CD8-positive, alpha-beta memory T cell (primary cell): ENCODE measurements at regions not wholly inside any gene's neighbourhood (a gene's known extent, or its start where the extent isn't known, plus 50 kb on each side); places are given as distances from the start of the nearest gene placed in this dataset.

Experiments
- CTCF ChIA-PET: fragments of 350-600 bp; sonication (Branson Sonifier 250); formaldehyde crosslinking; loops from one replicate; lab custom pipeline; 2021; ENCODE audit warnings: antibody characterized with exemption; lab: Charles Lee
- POLR2A ChIA-PET: fragments of 350-600 bp; sonication (Branson Sonifier 250); formaldehyde crosslinking; loops from one replicate; lab custom pipeline; 2021; ENCODE audit warnings: antibody characterized with exemption; lab: Charles Lee
- DNase-seq, 5 donors: peaks; one replicate each; pipeline versions ENCODE4 v3.0.0 to v3.0.0-alpha.2; 2020 to 2022; ENCODE audit warnings: mixed read lengths in 1 of 5
- H3K27ac ChIP-seq: one replicate; pipeline ENCODE4 v1.7.0; 2013; ENCODE audit warnings: low read depth, mild to moderate bottlenecking, low read length, moderate library complexity
- H3K27me3 ChIP-seq: 2 replicates; pipeline ENCODE4 v1.7.0; 2013; ENCODE audit warnings: low read length, mild to moderate bottlenecking; ENCODE audit not compliant: insufficient read depth, poor library complexity, severe bottlenecking
- H3K36me3 ChIP-seq: 2 replicates; pipeline ENCODE4 v1.7.0; 2013; ENCODE audit warnings: mild to moderate bottlenecking, low read length, moderate library complexity; ENCODE audit not compliant: insufficient read depth
- H3K4me1 ChIP-seq: 2 replicates; pipeline ENCODE4 v1.7.0; 2013; ENCODE audit warnings: mild to moderate bottlenecking, low read length, moderate library complexity; ENCODE audit not compliant: insufficient read depth
- H3K4me3 ChIP-seq: 2 replicates; pipeline ENCODE4 v1.7.0; 2013; ENCODE audit warnings: mild to moderate bottlenecking, low read length
- H3K9me3 ChIP-seq: 2 replicates; pipeline ENCODE4 v1.7.0; 2013; ENCODE audit warnings: mild to moderate bottlenecking, low read length
- H3K27ac Mint-ChIP-seq, 8 donors: one replicate each; pipeline ENCODE4 v1.8.0; 2020 to 2021; ENCODE audit warnings: mixed read lengths in 8 of 8, mild to moderate bottlenecking in 6 of 8, inconsistent platforms in 3 of 8, moderate library complexity in 3 of 8
- H3K27me3 Mint-ChIP-seq, 2 donors: one replicate each; pipeline ENCODE4 v1.8.0; 2020 to 2021; ENCODE audit warnings: mixed read lengths in 2 of 2, mild to moderate bottlenecking in 1 of 2, moderate library complexity in 1 of 2
- H3K36me3 Mint-ChIP-seq, 3 donors: one replicate each; pipeline ENCODE4 v1.8.0; 2020 to 2021; ENCODE audit warnings: mixed read lengths in 3 of 3, inconsistent platforms in 1 of 3, mild to moderate bottlenecking in 1 of 3
- H3K4me1 Mint-ChIP-seq, 3 donors: one replicate each; pipeline ENCODE4 v1.8.0; 2020 to 2021; ENCODE audit warnings: mixed read lengths in 3 of 3, inconsistent platforms in 1 of 3, mild to moderate bottlenecking in 1 of 3
- H3K4me3 Mint-ChIP-seq, 7 donors: one replicate each; pipeline ENCODE4 v1.8.0; 2020 to 2021; ENCODE audit warnings: mixed read lengths in 7 of 7, mild to moderate bottlenecking in 6 of 7, moderate library complexity in 4 of 7, inconsistent platforms in 2 of 7
- H3K9me3 Mint-ChIP-seq, 5 donors: one replicate each; pipeline ENCODE4 v1.8.0; 2020 to 2022; ENCODE audit warnings: mixed read lengths in 5 of 5, mild to moderate bottlenecking in 3 of 5, moderate library complexity in 2 of 5, inconsistent platforms in 1 of 5

DNA sequence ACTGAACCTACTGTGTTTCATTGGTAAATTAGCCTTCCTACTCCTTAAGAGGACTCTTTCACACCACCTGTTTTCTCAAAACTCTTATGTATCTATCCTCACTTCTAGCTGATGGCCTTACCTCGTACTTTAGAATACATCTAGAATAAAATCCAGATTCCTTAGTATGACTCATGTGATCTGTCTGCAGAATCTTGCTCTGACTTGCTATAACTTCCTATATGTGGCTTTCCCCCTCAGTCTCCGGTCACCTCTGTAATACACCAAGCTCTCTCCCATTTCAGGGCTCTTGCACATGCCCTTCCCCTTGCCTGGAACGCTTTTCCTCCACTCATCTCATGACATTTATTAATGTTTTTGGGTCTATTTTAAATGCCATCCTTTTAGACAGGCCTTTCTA, 95.6 kb upstream of the LHCGR start:
- ChIA-PET POLR2A (no interaction called here), CTCF (interaction anchor here (0.6 kb wide), 1 partner anchor 10 kb away, joined by 4 read pairs; no protein-coding TSS in a partner anchor)
- Mint-ChIP-seq H3K9me3 (peaks cover 0 to 4% (median 0%) of the 10 kb centered on the region in 5 donors), H3K4me3 (no peak overlapping the region), H3K4me1 (no peaks in the 10 kb centered on the region), H3K27ac (no peak overlapping the region), H3K36me3 (no peaks in the 10 kb centered on the region), H3K27me3 (peaks cover 0 to 1% of the 10 kb centered on the region in 2 donors)
- no peak overlapping the region for H3K27ac ChIP-seq
- no peaks in the 10 kb centered on the region for H3K9me3 ChIP-seq
- no peaks in the 10 kb centered on the region for H3K4me1 ChIP-seq
- H3K4me3 ChIP-seq, result no peak overlapping the region
- H3K36me3 ChIP-seq, result no peaks in the 10 kb centered on the region
- no peaks in the 10 kb centered on the region for H3K27me3 ChIP-seq
- DNase-seq, result no peak

DNA sequence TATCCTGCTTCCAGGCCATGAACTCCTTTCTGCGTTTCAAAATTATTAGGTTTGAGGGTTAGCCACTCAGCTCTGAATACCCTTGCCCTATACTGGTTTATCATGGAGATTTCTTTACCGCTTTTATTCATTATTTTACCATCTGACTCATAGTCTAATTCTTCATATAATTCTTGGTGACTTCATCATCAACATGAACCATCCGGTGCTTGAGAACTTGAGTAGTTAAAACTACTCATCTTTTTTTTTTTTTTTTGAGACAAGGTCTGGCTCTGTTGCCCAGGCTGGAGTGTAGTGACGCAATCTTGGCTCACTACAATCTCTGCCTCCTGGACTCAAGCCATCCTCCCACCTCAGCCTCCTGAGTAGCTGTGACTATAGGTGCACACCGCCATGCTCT, 94.2 kb upstream of the LHCGR start:
- no peak for DNase-seq
- Mint-ChIP-seq H3K27ac (no peak overlapping the region), H3K4me1 (no peaks in the 10 kb centered on the region), H3K27me3 (peaks cover 0 to 1% of the 10 kb centered on the region in 2 donors), H3K4me3 (no peak overlapping the region), H3K9me3 (peaks cover 0 to 4% (median 0%) of the 10 kb centered on the region in 5 donors), H3K36me3 (no peaks in the 10 kb centered on the region)
- ChIA-PET CTCF (no interaction called here), POLR2A (no interaction called here)
- no peaks in the 10 kb centered on the region for H3K27me3 ChIP-seq
- H3K36me3 ChIP-seq, result no peaks in the 10 kb centered on the region
- no peaks in the 10 kb centered on the region for H3K4me1 ChIP-seq
- no peak overlapping the region for H3K4me3 ChIP-seq
- H3K27ac ChIP-seq, result no peak overlapping the region
- H3K9me3 ChIP-seq, result no peaks in the 10 kb centered on the region

DNA sequence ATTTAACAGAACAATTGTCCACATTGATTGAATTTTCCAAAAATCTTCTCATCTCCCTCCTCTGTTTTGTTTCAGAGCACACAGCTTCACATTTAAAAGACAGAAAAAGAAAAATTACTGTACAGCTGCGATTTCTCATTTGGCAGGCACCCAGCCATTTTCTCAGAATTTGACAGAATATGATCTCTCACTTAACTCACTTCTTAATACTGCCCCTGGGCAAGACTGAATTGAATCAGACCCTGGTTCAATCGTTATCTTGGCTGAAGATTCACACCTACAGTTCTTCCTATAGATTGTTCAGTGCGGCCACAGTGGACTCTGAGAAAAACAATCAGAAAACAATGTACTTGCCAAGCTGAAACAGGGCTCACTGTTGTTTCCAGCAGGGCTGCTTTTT, 90.2 kb upstream of the LHCGR start:
- H3K27ac ChIP-seq, result no peak overlapping the region
- Mint-ChIP-seq H3K4me1 (no peaks in the 10 kb centered on the region), H3K27me3 (no peaks in the 10 kb centered on the region), H3K36me3 (no peaks in the 10 kb centered on the region), H3K4me3 (no peak overlapping the region), H3K9me3 (peaks cover 0 to 7% (median 4%) of the 10 kb centered on the region in 5 donors), H3K27ac (no peak overlapping the region)
- no peaks in the 10 kb centered on the region for H3K9me3 ChIP-seq
- no peaks in the 10 kb centered on the region for H3K4me1 ChIP-seq
- CTCF ChIA-PET, result no interaction called here
- H3K27me3 ChIP-seq, result no peaks in the 10 kb centered on the region
- DNase-seq, result no peak
- POLR2A ChIA-PET, result no interaction called here
- no peak overlapping the region for H3K4me3 ChIP-seq
- no peaks in the 10 kb centered on the region for H3K36me3 ChIP-seq

DNA sequence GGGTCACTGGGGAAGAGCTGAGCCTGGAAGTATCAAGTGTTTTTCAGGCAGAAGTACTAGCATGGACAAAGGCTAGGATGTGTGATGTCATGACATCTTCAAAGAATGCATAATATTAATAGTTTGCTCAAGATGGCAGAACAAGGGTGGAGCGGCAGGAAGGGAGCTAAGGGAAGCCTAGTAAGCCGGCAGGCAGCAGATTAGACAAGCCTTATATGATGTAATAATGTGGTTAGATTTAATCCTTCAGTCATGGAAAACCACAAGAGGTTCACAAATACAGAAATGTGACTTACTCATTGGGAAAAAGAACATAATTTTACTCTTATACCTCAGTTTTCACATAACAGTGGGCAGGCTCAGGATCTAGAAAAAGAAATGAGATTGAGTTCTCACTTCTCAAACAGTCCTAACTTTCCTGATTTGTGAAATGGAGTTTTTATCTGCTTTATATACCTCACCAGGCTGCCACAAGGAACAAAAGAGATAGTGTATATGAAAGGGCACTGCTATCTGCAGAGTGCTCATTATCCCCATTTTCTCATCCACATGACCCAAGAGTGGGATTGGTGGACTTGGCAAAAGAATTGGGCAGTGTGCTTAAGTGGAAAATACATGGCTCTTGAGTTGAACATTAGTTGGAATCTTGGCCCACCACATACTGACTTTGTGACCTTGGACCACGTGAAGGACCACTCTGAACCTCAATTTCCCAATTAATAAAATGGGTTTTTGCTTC, 89.1 kb upstream of the LHCGR start:
- Mint-ChIP-seq H3K4me3 (no peak overlapping the region), H3K4me1 (no peaks in the 10 kb centered on the region), H3K36me3 (no peaks in the 10 kb centered on the region), H3K9me3 (peaks cover 0 to 7% (median 0%) of the 10 kb centered on the region in 5 donors), H3K27ac (no peak overlapping the region), H3K27me3 (no peaks in the 10 kb centered on the region)
- no peaks in the 10 kb centered on the region for H3K9me3 ChIP-seq
- DNase-seq, result no peak
- no peaks in the 10 kb centered on the region for H3K36me3 ChIP-seq
- no peak overlapping the region for H3K27ac ChIP-seq
- H3K4me3 ChIP-seq, result no peak overlapping the region
- CTCF ChIA-PET, result no interaction called here
- POLR2A ChIA-PET, result no interaction called here
- H3K27me3 ChIP-seq, result no peaks in the 10 kb centered on the region
- no peaks in the 10 kb centered on the region for H3K4me1 ChIP-seq

DNA sequence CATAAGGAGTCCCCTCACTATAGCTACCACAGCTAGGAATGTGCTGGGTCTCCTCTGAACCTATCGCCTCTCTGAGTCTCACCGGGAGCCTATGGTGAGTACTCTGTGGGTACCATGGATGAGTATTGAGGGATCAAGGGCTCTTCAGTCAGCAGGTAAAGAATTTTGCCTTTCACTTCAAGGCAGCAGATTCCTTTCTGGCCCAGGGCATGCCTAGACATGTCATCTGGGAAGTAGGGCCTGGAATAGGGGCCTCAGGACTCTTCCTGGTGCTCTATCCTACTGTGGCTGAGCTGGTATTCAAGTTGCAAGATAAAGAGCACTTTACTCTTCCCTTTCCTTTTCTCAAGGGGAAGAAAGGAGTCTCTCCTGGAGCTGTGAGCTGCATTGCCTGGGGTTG, 85.6 kb upstream of the LHCGR start:
- H3K9me3 ChIP-seq, result no peaks in the 10 kb centered on the region
- POLR2A ChIA-PET, result no interaction called here
- CTCF ChIA-PET, result no interaction called here
- H3K9me3 Mint-ChIP-seq, result peaks cover 0 to 13% (median 0%) of the 10 kb centered on the region in 5 donors
- H3K27ac Mint-ChIP-seq, result no peak overlapping the region
- no peaks in the 10 kb centered on the region for H3K36me3 ChIP-seq
- no peaks in the 10 kb centered on the region for H3K27me3 Mint-ChIP-seq
- H3K4me1 Mint-ChIP-seq, result no peaks in the 10 kb centered on the region
- H3K27ac ChIP-seq, result no peak overlapping the region
- no peak overlapping the region for H3K4me3 Mint-ChIP-seq
- no peaks in the 10 kb centered on the region for H3K27me3 ChIP-seq
- no peaks in the 10 kb centered on the region for H3K36me3 Mint-ChIP-seq
- no peak for DNase-seq
- no peaks in the 10 kb centered on the region for H3K4me1 ChIP-seq
- no peak overlapping the region for H3K4me3 ChIP-seq

- Mint-ChIP-seq H3K4me3 (no peak overlapping the region), H3K27me3 (no peaks in the 10 kb centered on the region), H3K4me1 (no peaks in the 10 kb centered on the region), H3K27ac (no peak overlapping the region), H3K36me3 (no peaks in the 10 kb centered on the region), H3K9me3 (peaks cover 0 to 8% (median 3%) of the 10 kb centered on the region in 5 donors)
- ChIA-PET POLR2A (no interaction called here), CTCF (no interaction called here)
- no peaks in the 10 kb centered on the region for H3K9me3 ChIP-seq
- H3K36me3 ChIP-seq, result no peaks in the 10 kb centered on the region
- DNase-seq, result no peak
- H3K4me3 ChIP-seq, result no peak overlapping the region
- H3K27ac ChIP-seq, result no peak overlapping the region
- H3K27me3 ChIP-seq, result no peaks in the 10 kb centered on the region
- no peaks in the 10 kb centered on the region for H3K4me1 ChIP-seq
Measured at GRCh38 chr2:48838029-48838428, 82.5 kb upstream of the LHCGR start.

GRCh38 chr2:48829569-48829968, 74.0 kb upstream of the LHCGR start:
- Mint-ChIP-seq H3K4me1 (no peaks in the 10 kb centered on the region), H3K36me3 (no peaks in the 10 kb centered on the region), H3K9me3 (peaks cover 0 to 4% (median 2%) of the 10 kb centered on the region in 5 donors), H3K4me3 (no peak overlapping the region), H3K27ac (no peak overlapping the region), H3K27me3 (peaks cover 2 to 3% of the 10 kb centered on the region in 2 donors)
- ChIA-PET POLR2A (no interaction called here), CTCF (no interaction called here)
- Histone ChIP-seq H3K4me1 (no peaks in the 10 kb centered on the region), H3K36me3 (no peaks in the 10 kb centered on the region), H3K27me3 (no peaks in the 10 kb centered on the region), H3K27ac (no peak overlapping the region), H3K4me3 (no peak overlapping the region), H3K9me3 (no peaks in the 10 kb centered on the region)
- no peak for DNase-seq

GRCh38 chr2:48829036-48829435, 73.5 kb upstream of the LHCGR start:
- Mint-ChIP-seq H3K4me3 (no peak overlapping the region), H3K36me3 (no peaks in the 10 kb centered on the region), H3K9me3 (peaks cover 0 to 3% (median 0%) of the 10 kb centered on the region in 5 donors), H3K27me3 (peaks cover 2 to 3% of the 10 kb centered on the region in 2 donors), H3K4me1 (no peaks in the 10 kb centered on the region), H3K27ac (no peak overlapping the region)
- DNase-seq, result no peak
- Histone ChIP-seq H3K27ac (no peak overlapping the region), H3K36me3 (no peaks in the 10 kb centered on the region), H3K4me3 (no peak overlapping the region), H3K4me1 (no peaks in the 10 kb centered on the region), H3K27me3 (no peaks in the 10 kb centered on the region), H3K9me3 (no peaks in the 10 kb centered on the region)
- CTCF ChIA-PET, result no interaction called here
- POLR2A ChIA-PET, result no interaction called here
